Smooth muscle cell (in vitro differentiated cells): ENCODE measurements at regions not wholly inside any gene's neighbourhood (a gene's known extent, or its start where the extent isn't known, plus 50 kb on each side); places are given as distances from the start of the nearest gene placed in this dataset.
"Not testable (repeated sequence)": the region's sequence is repeated elsewhere in the genome, so short reads cannot be mapped to it uniquely, and the experiment has no call there.

ENCODE experiments used
- DNase-seq: peaks from one replicate; lab custom pipeline; 2025; ENCODE audit not compliant: unreplicated experiment; lab: John Stamatoyannopoulos, UW
- H2AFZ ChIP-seq: fragments of 200-600 bp; sonication (generic); 2 replicates; pipeline ENCODE4 v1.6.0; 2016; ENCODE audit warnings: antibody characterized with exemption, low read depth, mild to moderate bottlenecking
- H3F3A ChIP-seq: fragments of 200-600 bp; sonication (generic); 2 replicates; pipeline ENCODE4 v1.6.0; 2017; ENCODE audit warnings: antibody characterized with exemption, low read depth
- H3K27ac ChIP-seq: fragments of 200-600 bp; sonication (generic); 2 replicates; pipeline ENCODE4 v1.5.1; 2016; ENCODE audit warnings: low read depth, mild to moderate bottlenecking
- H3K27me3 ChIP-seq: fragments of 200-600 bp; sonication (generic); 2 replicates; pipeline ENCODE4 v1.6.1; 2016; ENCODE audit warnings: low read depth, mild to moderate bottlenecking
- H3K36me3 ChIP-seq: fragments of 200-600 bp; sonication (generic); 2 replicates; pipeline ENCODE4 v1.5.1; 2016; ENCODE audit warnings: low read depth
- H3K4me1 ChIP-seq: fragments of 200-600 bp; sonication (generic); 2 replicates; pipeline ENCODE4 v1.5.1; 2016; ENCODE audit warnings: low read depth
- H3K4me2 ChIP-seq: fragments of 200-600 bp; sonication (generic); 2 replicates; pipeline ENCODE4 v1.6.0; 2016; ENCODE audit warnings: mild to moderate bottlenecking
- H3K4me3 ChIP-seq: fragments of 200-600 bp; sonication (generic); 2 replicates; pipeline ENCODE4 v1.5.1; 2016; ENCODE audit warnings: mild to moderate bottlenecking
- H3K79me2 ChIP-seq: fragments of 200-600 bp; sonication (generic); 2 replicates; pipeline ENCODE4 v1.6.0; 2016; ENCODE audit warnings: low read depth, mild to moderate bottlenecking
- H3K9ac ChIP-seq: fragments of 200-600 bp; sonication (generic); 2 replicates; pipeline ENCODE4 v1.6.0; 2016; ENCODE audit warnings: low read depth
- H3K9me3 ChIP-seq: fragments of 200-600 bp; sonication (generic); replicated peaks from 2 replicates; pipeline ENCODE4 v1.5.1; 2016; ENCODE audit warnings: low read depth
- H4K20me1 ChIP-seq: fragments of 200-600 bp; sonication (generic); 2 replicates; pipeline ENCODE4 v1.6.0; 2016; ENCODE audit warnings: low read depth
- WGBS: methylation state at CpG from one replicate; pipeline ENCODE4 v1.1.7; 2016; ENCODE audit warnings: low lambda C conversion rate; 5-methylcytosine and 5-hydroxymethylcytosine counted together
- TF ChIP-seq, protein P1 (sequence below): fragments of 200-600 bp; sonication (generic); IDR thresholded peaks from 2 replicates; pipeline ENCODE4 v1.5.1; 2017; ENCODE audit warnings: borderline replicate concordance, mild to moderate bottlenecking, antibody characterized with exemption; ENCODE audit not compliant: insufficient read depth, poor library complexity, severe bottlenecking

DNA sequence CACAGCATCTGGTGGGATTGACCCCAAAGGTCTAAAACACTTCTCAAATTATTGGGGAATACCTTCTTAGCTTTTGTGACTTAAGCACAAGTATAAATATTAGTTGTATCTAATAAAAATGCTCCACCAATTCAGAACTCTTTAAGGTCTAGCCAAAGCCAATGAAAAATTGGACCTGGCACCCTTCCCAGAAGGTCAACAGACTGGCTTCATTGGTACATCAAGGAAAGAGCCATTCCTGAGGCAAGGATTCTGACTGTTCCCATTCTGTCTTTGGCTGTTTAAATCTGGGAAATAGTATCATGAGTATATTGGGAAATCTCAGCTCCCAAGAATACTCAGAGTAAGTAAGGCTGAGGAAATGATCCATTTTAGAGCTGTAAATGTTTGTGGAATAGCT, 153.0 kb upstream of the TRPC5 start:
- TF ChIP-seq, protein P1, sequence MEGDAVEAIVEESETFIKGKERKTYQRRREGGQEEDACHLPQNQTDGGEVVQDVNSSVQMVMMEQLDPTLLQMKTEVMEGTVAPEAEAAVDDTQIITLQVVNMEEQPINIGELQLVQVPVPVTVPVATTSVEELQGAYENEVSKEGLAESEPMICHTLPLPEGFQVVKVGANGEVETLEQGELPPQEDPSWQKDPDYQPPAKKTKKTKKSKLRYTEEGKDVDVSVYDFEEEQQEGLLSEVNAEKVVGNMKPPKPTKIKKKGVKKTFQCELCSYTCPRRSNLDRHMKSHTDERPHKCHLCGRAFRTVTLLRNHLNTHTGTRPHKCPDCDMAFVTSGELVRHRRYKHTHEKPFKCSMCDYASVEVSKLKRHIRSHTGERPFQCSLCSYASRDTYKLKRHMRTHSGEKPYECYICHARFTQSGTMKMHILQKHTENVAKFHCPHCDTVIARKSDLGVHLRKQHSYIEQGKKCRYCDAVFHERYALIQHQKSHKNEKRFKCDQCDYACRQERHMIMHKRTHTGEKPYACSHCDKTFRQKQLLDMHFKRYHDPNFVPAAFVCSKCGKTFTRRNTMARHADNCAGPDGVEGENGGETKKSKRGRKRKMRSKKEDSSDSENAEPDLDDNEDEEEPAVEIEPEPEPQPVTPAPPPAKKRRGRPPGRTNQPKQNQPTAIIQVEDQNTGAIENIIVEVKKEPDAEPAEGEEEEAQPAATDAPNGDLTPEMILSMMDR, result no peak
- Histone ChIP-seq H3K27me3 (no peaks in the 10 kb centered on the region), H3F3A (no peaks in the 10 kb centered on the region), H3K4me1 (no peaks in the 10 kb centered on the region), H3K4me3 (no peak overlapping the region), H3K79me2 (no peaks in the 10 kb centered on the region), H3K27ac (no peak overlapping the region), H3K9me3 (no peaks in the 10 kb centered on the region), H2AFZ (no peak overlapping the region), H3K4me2 (no peak overlapping the region), H4K20me1 (no peaks in the 10 kb centered on the region), H3K36me3 (no peaks in the 10 kb centered on the region), H3K9ac (no peak overlapping the region)
- no peak for DNase-seq

DNA sequence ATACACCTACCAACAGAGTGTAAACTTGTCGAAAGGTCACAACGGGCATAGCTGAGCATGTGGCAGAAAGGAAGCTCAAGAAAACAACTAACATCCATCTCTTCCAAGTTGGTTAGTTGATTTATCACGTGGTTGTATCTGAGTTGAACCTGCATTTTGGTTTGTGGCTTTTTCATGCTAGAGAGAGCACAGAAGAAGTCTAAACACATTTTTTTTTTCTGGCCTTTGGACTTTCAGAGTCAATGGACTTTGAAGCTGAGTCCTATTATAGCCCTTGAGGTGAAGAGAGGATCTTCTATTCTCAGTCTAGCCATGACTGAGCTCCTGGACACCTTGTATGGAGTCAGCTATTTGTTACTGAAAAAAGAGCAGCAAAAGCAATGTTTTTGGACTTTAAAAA, 150.6 kb upstream of the TRPC5 start:
- Histone ChIP-seq H3K4me3 (no peak overlapping the region), H3K27ac (no peak overlapping the region), H3K27me3 (no peaks in the 10 kb centered on the region), H3K9ac (no peak overlapping the region), H3K9me3 (no peaks in the 10 kb centered on the region), H3K4me2 (no peak overlapping the region), H3K79me2 (no peaks in the 10 kb centered on the region), H4K20me1 (no peaks in the 10 kb centered on the region), H3K4me1 (no peaks in the 10 kb centered on the region), H3K36me3 (no peaks in the 10 kb centered on the region), H3F3A (no peaks in the 10 kb centered on the region), H2AFZ (no peak overlapping the region)
- TF ChIP-seq, protein P1, result no peak
- WGBS, result 90% methylated on average over 3 of the region's 3 CpGs
- DNase-seq, result no peak

DNA sequence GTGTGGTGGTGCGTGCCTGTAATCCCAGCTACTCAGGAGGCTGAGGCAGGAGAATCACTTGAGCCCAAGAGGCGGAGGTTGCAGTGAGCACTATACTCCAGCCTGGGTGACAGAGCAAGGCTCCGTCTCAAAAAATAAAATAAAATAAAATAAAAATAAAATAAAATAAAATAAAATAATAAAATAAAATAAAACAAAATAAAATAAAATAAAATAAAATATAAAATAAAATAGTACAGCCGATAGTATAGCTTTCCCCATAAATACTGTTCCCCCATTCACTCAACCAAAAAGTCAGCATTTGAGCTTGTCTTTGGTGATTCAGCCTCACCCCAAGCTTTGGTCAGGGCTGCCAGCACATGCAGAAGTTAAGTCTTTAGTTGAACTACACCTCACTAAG, 144.2 kb upstream of the TRPC5 start:
- H3K4me2 ChIP-seq, H3K9me3 ChIP-seq, H3K4me3 ChIP-seq, H3K27ac ChIP-seq, H3F3A ChIP-seq, H3K9ac ChIP-seq, H3K36me3 ChIP-seq, H3K4me1 ChIP-seq, DNase-seq, H4K20me1 ChIP-seq, H3K79me2 ChIP-seq, H3K27me3 ChIP-seq, H2AFZ ChIP-seq: not testable (repeated sequence)
- 95% methylated on average over 4 of the region's 4 CpGs for WGBS

DNA sequence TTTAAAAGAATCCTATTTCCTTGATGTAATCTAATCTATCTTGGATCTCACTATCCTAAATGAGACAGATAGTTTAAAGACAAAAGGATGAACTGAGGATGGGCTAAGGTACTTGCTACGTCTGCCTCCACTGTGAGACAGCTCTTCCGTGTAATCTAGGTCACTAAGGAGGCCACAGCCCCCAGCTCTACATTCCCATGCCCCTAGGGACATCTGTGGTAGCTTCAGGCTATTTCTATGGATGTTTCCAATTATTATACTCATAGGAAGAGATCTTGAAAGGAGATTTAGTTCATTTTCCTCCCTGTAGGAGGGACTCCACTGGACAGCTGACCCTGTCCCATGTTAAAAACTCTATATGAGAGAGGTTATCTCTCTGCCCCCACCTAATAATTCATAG, 140.8 kb upstream of the TRPC5 start:
- Histone ChIP-seq H3K4me1 (no peaks in the 10 kb centered on the region), H2AFZ (no peak overlapping the region), H3K9me3 (no peaks in the 10 kb centered on the region), H4K20me1 (no peaks in the 10 kb centered on the region), H3K27ac (no peak overlapping the region), H3K4me2 (no peak overlapping the region), H3F3A (no peaks in the 10 kb centered on the region), H3K27me3 (no peaks in the 10 kb centered on the region), H3K9ac (no peak overlapping the region), H3K4me3 (no peak overlapping the region), H3K79me2 (no peaks in the 10 kb centered on the region), H3K36me3 (no peaks in the 10 kb centered on the region)
- TF ChIP-seq, protein P1, result no peak
- 90% methylated on average over 2 of the region's 2 CpGs for WGBS
- no peak for DNase-seq
